LNCAP (cell line): ENCODE measurements at regions not wholly inside any gene's neighbourhood (a gene's known extent, or its start where the extent isn't known, plus 50 kb on each side); places are given as distances from the start of the nearest gene placed in this dataset.

Experiments used
- CTCF ChIP-seq: fragments of 450-650 bp; IDR thresholded peaks from 2 replicates; pipeline ENCODE4 v1.5.1; 2017; ENCODE audit warnings: mild to moderate bottlenecking

- TF ChIP-seq CTCF = no peak
These were observed 68.8 kb upstream of the TJP1 start for GRCh38 chr15:29891096-29891457.

DNA sequence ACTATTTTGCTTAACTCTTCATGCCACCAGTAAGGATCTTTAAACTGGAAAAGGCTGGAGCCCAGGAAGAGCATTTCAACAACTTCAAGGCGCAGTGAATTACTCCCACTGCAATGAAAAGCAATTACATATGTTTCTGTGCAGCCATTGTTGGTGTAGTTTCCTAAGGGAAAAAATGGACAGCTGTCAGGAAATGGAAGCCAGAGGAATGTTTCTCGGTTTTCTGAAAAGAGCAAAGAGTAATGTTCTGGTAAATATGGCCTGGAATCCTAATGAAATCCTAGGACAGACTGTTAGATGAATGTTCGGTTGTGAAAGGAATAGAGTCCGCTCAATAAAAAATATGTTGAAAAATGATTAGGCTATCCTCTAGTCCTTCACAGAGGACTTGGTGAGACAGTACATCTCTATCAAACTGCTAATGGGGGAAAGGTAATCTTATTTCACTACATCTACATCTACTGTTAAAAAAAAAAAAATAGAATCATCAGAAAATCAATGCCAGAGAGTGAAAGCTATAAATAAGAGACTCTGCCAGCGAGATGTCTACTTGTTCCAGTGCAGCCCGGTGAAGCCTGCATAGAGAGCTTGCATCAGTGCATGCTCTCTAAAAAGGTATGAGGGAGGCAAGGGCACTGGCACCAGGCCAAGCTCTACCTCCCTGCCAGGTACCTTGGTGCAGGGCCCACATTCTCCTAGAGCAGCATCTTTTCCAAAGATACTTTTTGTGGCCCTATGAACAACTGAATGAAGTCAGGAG is 68.2 kb upstream of the TJP1 start:
- no peak for TF ChIP-seq CTCF

DNA sequence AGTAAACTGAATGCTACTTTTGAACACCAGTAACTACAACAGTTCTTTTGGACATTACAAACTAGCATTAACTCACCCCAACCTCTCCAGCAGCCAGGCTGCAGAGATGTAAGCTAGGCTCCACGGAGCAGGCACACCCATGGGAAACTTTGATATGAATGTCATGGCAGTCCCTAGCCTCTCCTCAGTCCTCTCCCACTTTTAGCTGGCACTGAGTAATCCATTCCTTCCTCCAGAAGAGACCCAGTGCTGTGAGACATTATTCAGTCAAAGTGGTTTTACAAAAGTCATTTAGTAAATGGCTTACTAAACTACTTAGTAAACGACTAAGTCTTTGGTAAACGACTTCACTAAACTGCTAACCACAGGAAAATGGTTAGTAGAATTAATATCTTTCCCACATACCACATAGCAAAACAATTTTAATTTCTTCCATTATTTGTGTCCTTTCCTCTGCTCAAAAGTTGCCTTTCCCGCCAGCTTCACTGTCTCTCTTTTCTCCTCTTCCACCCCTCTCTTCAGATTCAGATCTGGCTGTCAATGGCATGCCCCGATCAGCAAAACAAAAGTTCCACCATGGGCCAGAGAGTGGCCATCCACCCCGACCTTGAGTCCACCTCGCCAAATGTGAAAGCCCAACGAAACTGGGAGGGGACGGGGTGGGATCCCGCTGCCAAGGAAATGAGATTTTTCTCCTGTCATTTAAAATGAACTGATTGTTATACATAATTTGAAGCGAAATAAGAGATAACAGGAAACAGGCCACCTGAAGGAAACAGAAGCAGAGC is 67.5 kb upstream of the TJP1 start:
- no peak for TF ChIP-seq CTCF

DNA sequence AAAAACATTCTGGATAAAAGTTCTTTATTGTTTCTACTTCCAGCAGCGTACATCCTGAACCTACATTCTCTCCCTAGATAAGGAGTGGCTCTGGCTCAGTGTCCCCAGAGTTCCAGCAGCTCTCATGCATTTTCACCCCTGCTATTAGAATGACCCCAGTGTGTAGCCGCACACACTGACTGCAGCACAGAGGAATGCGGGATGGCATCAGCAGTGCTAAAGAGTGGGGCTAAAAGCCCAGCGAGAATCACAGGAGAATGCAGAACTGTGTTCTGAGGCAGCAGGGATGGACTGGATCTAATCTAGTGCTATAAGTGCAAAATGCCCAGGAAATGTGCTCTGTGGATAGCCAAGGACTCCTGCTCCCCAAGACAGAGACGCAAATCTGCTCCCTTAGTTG is 66.4 kb upstream of the TJP1 start:
- no peak for TF ChIP-seq CTCF

DNA sequence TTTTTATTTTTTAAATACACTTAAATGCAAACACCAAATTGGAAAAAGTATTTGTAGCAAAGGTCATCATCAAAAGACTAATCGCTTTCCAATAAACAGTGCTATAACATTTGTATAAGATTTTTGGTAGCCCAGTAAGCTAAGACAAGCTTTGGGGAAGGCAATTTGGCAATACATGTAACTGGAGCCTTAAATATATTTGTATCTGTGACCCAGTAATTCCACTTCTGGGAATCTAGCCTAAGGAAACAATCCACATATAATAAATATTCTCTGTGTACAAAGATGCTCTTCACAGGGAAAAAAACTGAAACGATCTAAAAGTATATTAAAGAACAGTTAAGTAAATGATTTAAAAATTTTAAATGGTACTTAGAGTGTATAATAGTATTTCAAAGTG is 65.5 kb upstream of the TJP1 start:
- no peak for TF ChIP-seq CTCF

DNA sequence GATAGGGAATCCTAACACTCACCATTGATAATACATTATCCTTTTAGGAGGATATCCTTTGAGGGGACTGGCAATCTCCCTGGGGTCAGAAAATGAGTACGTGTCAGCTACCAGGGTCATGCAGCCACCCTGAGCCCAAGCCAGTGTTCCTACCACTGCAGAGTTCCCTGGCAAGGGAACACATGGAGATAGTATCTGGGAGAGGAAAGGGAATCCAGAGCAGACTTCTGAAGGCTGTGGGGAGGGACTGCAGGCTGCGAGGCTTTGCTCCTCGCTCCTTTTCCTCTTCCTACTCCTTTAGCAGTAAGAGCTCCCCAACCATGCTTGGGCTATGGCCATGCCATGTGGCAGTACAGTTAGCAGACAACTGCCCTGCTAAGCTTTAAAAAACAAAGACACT is 62.9 kb upstream of the TJP1 start:
- TF ChIP-seq CTCF = no peak

GRCh38 chr15:29883126-29883525 is 60.9 kb upstream of the TJP1 start:
- no peak for TF ChIP-seq CTCF
